Activated CD8-positive, alpha-beta memory T cell treated with anti-CD3 and anti-CD28 coated beads, Interleukin-2, amount 10 ng/mL, durations not matched to agents 7 days and 5 days (primary cell): ENCODE measurements at regions not wholly inside any gene's neighbourhood (a gene's known extent, or its start where the extent isn't known, plus 50 kb on each side); places are given as distances from the start of the nearest gene placed in this dataset.
"Not testable (repeated sequence)": the region's sequence is repeated elsewhere in the genome, so short reads cannot be mapped to it uniquely, and the experiment has no call there.

Source experiments
- ATAC-seq: fragments of 150-1000 bp; cut with Tn5 transposase; one replicate; pipeline ENCODE4 v1.10.0; 2021; ENCODE audit warnings: moderate library complexity
- CTCF ChIA-PET: fragments of 350-600 bp; sonication (Branson Sonifier 250); formaldehyde crosslinking; loops from one replicate; lab custom pipeline; 2021; ENCODE audit warnings: antibody characterized with exemption; lab: Charles Lee
- DNase-seq: peaks from one replicate; pipeline ENCODE4 v3.0.0-alpha.2; 2020
- H3K27ac Mint-ChIP-seq: one replicate; pipeline ENCODE4 v1.8.0; 2021; ENCODE audit warnings: mild to moderate bottlenecking, mixed read lengths
- H3K27me3 Mint-ChIP-seq: one replicate; pipeline ENCODE4 v1.8.0; 2021; ENCODE audit warnings: mixed read lengths
- H3K36me3 Mint-ChIP-seq: one replicate; pipeline ENCODE4 v1.8.0; 2021; ENCODE audit warnings: mild to moderate bottlenecking, mixed read lengths
- H3K4me1 Mint-ChIP-seq: one replicate; pipeline ENCODE4 v1.8.0; 2021; ENCODE audit warnings: mixed read lengths
- H3K4me3 Mint-ChIP-seq: one replicate; pipeline ENCODE4 v1.8.0; 2021; ENCODE audit warnings: mild to moderate bottlenecking, moderate library complexity, mixed read lengths
- H3K9me3 Mint-ChIP-seq: one replicate; pipeline ENCODE4 v1.8.0; 2022; ENCODE audit warnings: low read depth, mixed read lengths

DNA sequence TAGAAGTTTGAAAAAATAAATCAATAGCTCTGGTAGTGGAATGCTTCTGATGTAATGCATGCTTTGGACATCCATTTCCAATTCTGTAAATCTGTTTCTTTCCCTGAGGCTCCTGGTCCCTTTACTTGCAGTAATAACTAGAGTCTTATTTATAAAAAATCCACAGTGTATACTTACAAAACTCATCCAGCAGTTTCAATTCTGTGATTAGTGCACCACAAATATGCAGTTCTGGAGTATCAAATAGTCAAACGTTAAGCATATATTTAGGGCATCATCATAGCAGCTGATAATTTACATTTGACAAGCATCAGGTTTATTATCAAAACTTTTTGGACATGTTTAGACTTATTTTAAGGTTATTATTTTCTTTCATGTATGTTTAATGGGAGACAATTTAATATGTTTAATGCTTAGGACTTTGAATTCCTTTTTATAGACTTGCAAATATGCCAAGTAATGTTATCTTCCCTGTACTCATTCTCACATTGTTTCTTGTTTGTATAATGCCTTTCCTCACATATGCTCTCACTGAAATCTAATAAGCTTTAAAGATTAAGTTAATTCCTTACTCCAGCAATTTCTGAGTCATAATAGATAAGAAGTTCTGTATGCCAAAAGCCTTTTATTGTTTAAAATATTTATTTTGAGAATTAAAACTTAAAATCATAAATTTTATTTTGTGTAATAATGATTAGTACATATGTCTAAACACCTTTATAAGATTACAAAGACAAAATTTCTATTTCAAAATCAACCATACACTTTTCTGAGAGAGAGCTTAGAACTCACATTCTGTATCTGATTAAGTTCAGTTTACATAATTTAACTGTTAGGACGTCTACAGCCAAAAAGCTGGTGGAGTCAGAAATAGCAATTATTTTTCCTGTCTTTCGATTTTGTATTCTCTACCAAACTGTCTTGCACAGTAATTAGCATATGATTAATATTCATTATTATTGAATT lies 341.5 kb upstream of the TMEFF2 start:
- CTCF ChIA-PET = no interaction called here
- Mint-ChIP-seq H3K36me3 (no peaks in the 10 kb centered on the region), H3K27ac (no peak overlapping the region), H3K4me3 (no peak overlapping the region), H3K9me3 (no peaks in the 10 kb centered on the region), H3K4me1 (no peaks in the 10 kb centered on the region), H3K27me3 (no peaks in the 10 kb centered on the region)
- no peak for DNase-seq
- no peak for ATAC-seq

DNA sequence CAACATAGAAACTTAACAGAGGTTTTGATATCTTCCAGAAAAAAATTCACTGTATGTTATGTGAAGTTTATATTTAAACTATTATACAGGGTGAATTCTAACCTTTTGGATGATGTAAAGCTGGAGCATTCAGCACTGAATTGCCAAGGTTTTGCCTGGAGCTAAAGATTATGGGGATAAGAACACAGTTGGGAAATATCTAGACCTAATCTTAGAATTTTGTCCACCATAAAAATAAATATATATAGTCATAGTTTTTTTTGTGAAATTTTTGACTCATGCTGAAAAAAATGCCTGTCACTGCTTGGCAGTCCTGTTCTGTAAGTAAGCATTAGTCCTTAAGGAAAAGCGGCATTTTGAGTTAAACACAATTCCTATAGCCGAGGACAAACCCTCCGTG lies 339.3 kb upstream of the TMEFF2 start:
- H3K27ac Mint-ChIP-seq = no peak overlapping the region
- no peaks in the 10 kb centered on the region for H3K36me3 Mint-ChIP-seq
- no peak for DNase-seq
- ATAC-seq = no peak
- no peaks in the 10 kb centered on the region for H3K9me3 Mint-ChIP-seq
- CTCF ChIA-PET = no interaction called here
- no peak overlapping the region for H3K4me3 Mint-ChIP-seq
- H3K4me1 Mint-ChIP-seq = no peaks in the 10 kb centered on the region
- no peaks in the 10 kb centered on the region for H3K27me3 Mint-ChIP-seq

- H3K36me3 Mint-ChIP-seq, H3K4me3 Mint-ChIP-seq, DNase-seq, H3K9me3 Mint-ChIP-seq, H3K27ac Mint-ChIP-seq, H3K4me1 Mint-ChIP-seq, ATAC-seq, CTCF ChIA-PET, H3K27me3 Mint-ChIP-seq: not testable (repeated sequence)
These were observed 330.0 kb upstream of the TMEFF2 start for GRCh38 chr2:192524642-192525251.

DNA sequence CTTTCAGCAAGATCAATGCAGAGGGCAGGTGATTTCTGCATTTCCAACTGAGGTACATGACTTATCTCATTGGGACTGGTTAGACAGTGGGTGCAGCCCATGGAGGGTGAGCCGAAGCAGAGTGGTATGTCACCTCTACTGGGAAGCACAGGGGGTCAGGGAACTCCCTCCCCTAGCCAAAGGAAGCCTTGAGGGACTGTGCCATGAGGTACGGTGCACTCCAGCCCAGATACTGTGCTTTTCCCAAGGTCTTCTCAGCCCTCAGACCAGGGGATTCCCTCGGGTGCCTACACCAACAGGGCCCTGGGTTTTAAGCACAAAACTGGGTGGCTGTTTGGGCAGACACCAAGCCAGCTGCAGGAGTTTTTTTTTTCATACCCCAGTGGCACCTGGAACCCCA lies 329.5 kb upstream of the TMEFF2 start:
- H3K27me3 Mint-ChIP-seq, CTCF ChIA-PET, H3K4me3 Mint-ChIP-seq, H3K36me3 Mint-ChIP-seq, H3K4me1 Mint-ChIP-seq, H3K27ac Mint-ChIP-seq, ATAC-seq, DNase-seq, H3K9me3 Mint-ChIP-seq: not testable (repeated sequence)

DNA sequence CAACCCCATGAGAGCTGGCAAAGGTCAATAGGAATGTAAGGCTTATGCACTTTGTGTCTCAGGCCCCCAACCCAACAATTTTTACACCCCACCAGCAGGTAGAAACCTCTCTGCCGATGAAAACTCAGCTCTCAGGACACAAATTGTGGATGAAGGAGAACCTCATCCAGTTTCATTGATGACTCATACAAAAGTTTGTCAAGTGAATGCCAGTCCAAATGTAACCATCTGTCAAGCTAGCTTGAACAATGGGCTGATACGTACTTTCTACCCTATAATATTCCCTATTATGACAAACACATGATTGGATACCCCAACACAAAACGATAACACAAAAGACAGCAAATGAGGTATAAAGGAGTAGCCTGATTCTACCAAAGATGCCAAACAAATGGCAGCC lies 321.2 kb upstream of the TMEFF2 start:
- Mint-ChIP-seq H3K27me3 (no peaks in the 10 kb centered on the region), H3K9me3 (no peaks in the 10 kb centered on the region), H3K4me1 (no peaks in the 10 kb centered on the region), H3K27ac (no peak overlapping the region), H3K4me3 (no peak overlapping the region), H3K36me3 (no peaks in the 10 kb centered on the region)
- ATAC-seq = no peak
- CTCF ChIA-PET = no interaction called here
- no peak for DNase-seq

GRCh38 chr2:192513575-192513974 lies 318.8 kb upstream of the TMEFF2 start:
- no peaks in the 10 kb centered on the region for H3K4me1 Mint-ChIP-seq
- H3K4me3 Mint-ChIP-seq = no peak overlapping the region
- no peak overlapping the region for H3K27ac Mint-ChIP-seq
- ATAC-seq (no peak), DNase-seq (no peak)
- CTCF ChIA-PET = no interaction called here
- H3K27me3 Mint-ChIP-seq = no peaks in the 10 kb centered on the region
- H3K9me3 Mint-ChIP-seq = peaks cover 2% of the 10 kb centered on the region
- no peaks in the 10 kb centered on the region for H3K36me3 Mint-ChIP-seq

DNA sequence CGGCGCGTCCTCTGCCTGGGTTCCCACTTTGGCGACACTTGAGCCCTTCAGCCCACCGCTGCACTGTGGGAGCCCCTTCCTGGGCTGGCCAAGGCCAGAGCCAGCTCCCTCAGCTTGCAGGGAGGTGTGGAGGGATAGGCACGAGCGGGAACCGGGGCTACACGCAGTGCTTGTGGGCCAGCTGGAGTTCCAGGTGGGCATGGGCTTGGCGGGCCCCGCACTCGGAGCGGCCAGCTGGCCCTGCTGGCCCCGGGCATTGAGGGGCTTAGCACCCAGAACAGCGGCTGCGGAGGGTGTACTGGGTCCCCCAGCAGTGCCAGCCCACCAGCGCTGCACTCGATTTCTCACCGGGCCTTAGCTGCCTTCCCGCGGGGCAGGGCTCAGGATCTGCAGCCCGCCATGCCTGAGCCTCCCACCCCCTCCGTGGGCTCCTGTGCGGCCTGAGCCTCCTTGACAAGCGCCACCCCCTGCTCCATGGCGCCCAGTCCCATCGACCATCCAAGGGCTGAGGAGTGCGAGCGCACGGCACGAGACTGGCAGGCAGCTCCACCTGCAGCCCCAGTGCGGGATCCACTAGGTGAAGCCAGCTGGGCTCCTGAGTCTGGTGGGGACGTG lies 313.2 kb upstream of the TMEFF2 start:
- DNase-seq, H3K27ac Mint-ChIP-seq, ATAC-seq, H3K36me3 Mint-ChIP-seq, H3K4me1 Mint-ChIP-seq, CTCF ChIA-PET, H3K27me3 Mint-ChIP-seq, H3K9me3 Mint-ChIP-seq, H3K4me3 Mint-ChIP-seq: not testable (repeated sequence)

GRCh38 chr2:192500550-192501200 lies 305.9 kb upstream of the TMEFF2 start:
- CTCF ChIA-PET = no interaction called here
- H3K36me3 Mint-ChIP-seq = no peaks in the 10 kb centered on the region
- H3K4me3 Mint-ChIP-seq = no peak overlapping the region
- no peaks in the 10 kb centered on the region for H3K4me1 Mint-ChIP-seq
- no peak overlapping the region for H3K27ac Mint-ChIP-seq
- no peaks in the 10 kb centered on the region for H3K9me3 Mint-ChIP-seq
- no peak for ATAC-seq
- H3K27me3 Mint-ChIP-seq = no peaks in the 10 kb centered on the region
- DNase-seq = no peak

DNA sequence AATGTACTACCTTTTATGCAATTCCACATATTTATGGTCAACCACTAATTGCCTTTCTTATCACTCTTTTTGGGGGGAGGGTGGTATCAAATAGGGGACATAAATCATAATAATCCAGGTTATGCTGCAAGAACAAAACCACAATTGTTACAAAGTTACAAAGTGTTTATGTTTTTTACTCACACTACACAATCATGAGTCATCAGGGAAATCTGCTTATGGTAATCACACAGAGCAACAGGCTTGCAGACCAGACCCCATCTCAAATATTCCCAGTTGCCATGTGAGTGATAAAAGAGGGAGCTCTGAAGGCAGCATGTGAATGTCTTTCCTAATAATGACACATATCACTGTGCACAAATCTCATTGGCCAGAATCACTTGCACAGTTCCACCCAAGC lies 304.7 kb upstream of the TMEFF2 start:
- Mint-ChIP-seq H3K36me3 (no peaks in the 10 kb centered on the region), H3K9me3 (no peaks in the 10 kb centered on the region), H3K4me1 (no peaks in the 10 kb centered on the region), H3K27me3 (no peaks in the 10 kb centered on the region), H3K4me3 (no peak overlapping the region), H3K27ac (no peak overlapping the region)
- ATAC-seq (no peak), DNase-seq (no peak)
- CTCF ChIA-PET = no interaction called here

- no peak for DNase-seq
- Mint-ChIP-seq H3K36me3 (no peaks in the 10 kb centered on the region), H3K27me3 (no peaks in the 10 kb centered on the region), H3K4me1 (no peaks in the 10 kb centered on the region), H3K4me3 (no peak overlapping the region), H3K27ac (no peak overlapping the region), H3K9me3 (no peaks in the 10 kb centered on the region)
- ATAC-seq = no peak
- CTCF ChIA-PET = no interaction called here
These were observed 304.0 kb upstream of the TMEFF2 start for GRCh38 chr2:192498747-192499146.

- H3K36me3 Mint-ChIP-seq, ATAC-seq, H3K9me3 Mint-ChIP-seq, H3K27me3 Mint-ChIP-seq, DNase-seq, H3K27ac Mint-ChIP-seq, H3K4me3 Mint-ChIP-seq, H3K4me1 Mint-ChIP-seq, CTCF ChIA-PET: not testable (repeated sequence)
These were observed 293.4 kb upstream of the TMEFF2 start for GRCh38 chr2:192488158-192488557.

DNA sequence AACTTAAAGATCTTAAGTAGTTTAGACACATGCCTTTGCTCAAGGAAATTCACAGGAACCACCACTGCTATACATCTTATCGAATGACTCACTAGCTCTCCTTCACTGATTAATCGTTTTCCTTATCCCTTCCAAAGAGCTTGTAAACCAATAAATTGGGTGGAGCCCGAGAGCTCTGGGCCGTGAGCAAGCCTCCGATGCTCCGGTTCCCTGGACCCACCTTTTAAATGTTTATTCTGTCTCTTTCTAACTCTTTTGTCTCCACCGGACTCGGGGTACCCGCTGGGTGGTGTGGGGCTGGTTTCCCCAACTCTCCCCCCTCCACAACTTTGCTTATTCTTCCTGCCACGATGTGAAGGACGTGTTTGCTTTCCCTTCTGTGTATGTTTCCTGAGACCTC lies 292.9 kb upstream of the TMEFF2 start:
- H3K4me3 Mint-ChIP-seq = no peak overlapping the region
- ATAC-seq = no peak
- no peak overlapping the region for H3K27ac Mint-ChIP-seq
- no peak for DNase-seq
- H3K36me3 Mint-ChIP-seq = no peaks in the 10 kb centered on the region
- no peaks in the 10 kb centered on the region for H3K27me3 Mint-ChIP-seq
- CTCF ChIA-PET = no interaction called here
- H3K4me1 Mint-ChIP-seq = no peaks in the 10 kb centered on the region
- peaks cover 2% of the 10 kb centered on the region for H3K9me3 Mint-ChIP-seq

- no peak overlapping the region for H3K27ac Mint-ChIP-seq
- no peaks in the 10 kb centered on the region for H3K4me1 Mint-ChIP-seq
- CTCF ChIA-PET = no interaction called here
- DNase-seq (no peak), ATAC-seq (no peak)
- no peak overlapping the region for H3K4me3 Mint-ChIP-seq
- H3K9me3 Mint-ChIP-seq = peaks cover 2% of the 10 kb centered on the region
- no peaks in the 10 kb centered on the region for H3K36me3 Mint-ChIP-seq
- no peaks in the 10 kb centered on the region for H3K27me3 Mint-ChIP-seq
These were observed 290.2 kb upstream of the TMEFF2 start for GRCh38 chr2:192484903-192485302.
